GM18873 (cell line): ENCODE measurements at regions not wholly inside any gene's neighbourhood (a gene's known extent, or its start where the extent isn't known, plus 50 kb on each side); places are given as distances from the start of the nearest gene placed in this dataset.
"Not testable (repeated sequence)": the region's sequence is repeated elsewhere in the genome, so short reads cannot be mapped to it uniquely, and the experiment has no call there.

Experiments
- ATAC-seq: cut with Tn5 transposase; IDR thresholded peaks from one replicate; pipeline ENCODE4 v1.9.1; 2021; ENCODE audit warnings: mild to moderate bottlenecking, moderate library complexity, moderate number of reproducible peaks; ENCODE audit not compliant: unreplicated experiment, low FRiP score

- ATAC-seq = no peak
Observed at GRCh38 chr6:122859676-122860075, 70.6 kb downstream of the SMPDL3A start.

- ATAC-seq = no peak
Observed at GRCh38 chr6:122861594-122861993, 72.5 kb downstream of the SMPDL3A start.

GRCh38 chr6:122868137-122868536 is 79.1 kb downstream of the SMPDL3A start:
- no peak for ATAC-seq

GRCh38 chr6:122869437-122870024 is 80.5 kb downstream of the SMPDL3A start:
- peak; percentile 83 for ATAC-seq

GRCh38 chr6:122871079-122871478 is 82.0 kb downstream of the SMPDL3A start:
- no peak for ATAC-seq

GRCh38 chr6:122872311-122872710 is 83.3 kb downstream of the SMPDL3A start:
- ATAC-seq = no peak

- ATAC-seq = no peak
Observed at GRCh38 chr6:122877302-122877701, 88.2 kb downstream of the SMPDL3A start.

- no peak for ATAC-seq
Observed at GRCh38 chr6:122878796-122879195, 89.7 kb downstream of the SMPDL3A start.

- ATAC-seq = no peak
Observed at GRCh38 chr6:122886481-122886880, 97.4 kb downstream of the SMPDL3A start.

GRCh38 chr6:122887941-122888340 is 98.9 kb downstream of the SMPDL3A start:
- no peak for ATAC-seq

- ATAC-seq = not testable (repeated sequence)
Observed at GRCh38 chr6:122888680-122889079, 99.6 kb downstream of the SMPDL3A start.

- no peak for ATAC-seq
Observed at GRCh38 chr6:122890250-122890649, 101.2 kb downstream of the SMPDL3A start.

- ATAC-seq = no peak
Observed at GRCh38 chr6:122894791-122895190, 101.2 kb upstream of the CLVS2 start.

GRCh38 chr6:122902326-122902725 is 93.7 kb upstream of the CLVS2 start:
- no peak for ATAC-seq

GRCh38 chr6:122903266-122903915 is 92.6 kb upstream of the CLVS2 start:
- ATAC-seq = no peak

- no peak for ATAC-seq
Observed at GRCh38 chr6:122904166-122904565, 91.9 kb upstream of the CLVS2 start.

GRCh38 chr6:122913558-122913957 is 82.5 kb upstream of the CLVS2 start:
- ATAC-seq = no peak

GRCh38 chr6:122918714-122919113 is 77.3 kb upstream of the CLVS2 start:
- ATAC-seq = no peak

- ATAC-seq = peak; percentile 64
Observed at GRCh38 chr6:122930252-122931180, 65.5 kb upstream of the CLVS2 start.

- ATAC-seq = no peak
Observed at GRCh38 chr6:122931916-122932315, 64.1 kb upstream of the CLVS2 start.

- ATAC-seq = not testable (repeated sequence)
Observed at GRCh38 chr6:122944936-122945335, 51.1 kb upstream of the CLVS2 start.
